ENCODE measurements at regions not wholly inside any gene's neighbourhood (a gene's known extent, or its start where the extent isn't known, plus 50 kb on each side); places are given as distances from the start of the nearest gene placed in this dataset.
"Not testable (repeated sequence)": the region's sequence is repeated elsewhere in the genome, so short reads cannot be mapped to it uniquely, and the experiment has no call there.

- TF ChIP-seq, protein P1, sequence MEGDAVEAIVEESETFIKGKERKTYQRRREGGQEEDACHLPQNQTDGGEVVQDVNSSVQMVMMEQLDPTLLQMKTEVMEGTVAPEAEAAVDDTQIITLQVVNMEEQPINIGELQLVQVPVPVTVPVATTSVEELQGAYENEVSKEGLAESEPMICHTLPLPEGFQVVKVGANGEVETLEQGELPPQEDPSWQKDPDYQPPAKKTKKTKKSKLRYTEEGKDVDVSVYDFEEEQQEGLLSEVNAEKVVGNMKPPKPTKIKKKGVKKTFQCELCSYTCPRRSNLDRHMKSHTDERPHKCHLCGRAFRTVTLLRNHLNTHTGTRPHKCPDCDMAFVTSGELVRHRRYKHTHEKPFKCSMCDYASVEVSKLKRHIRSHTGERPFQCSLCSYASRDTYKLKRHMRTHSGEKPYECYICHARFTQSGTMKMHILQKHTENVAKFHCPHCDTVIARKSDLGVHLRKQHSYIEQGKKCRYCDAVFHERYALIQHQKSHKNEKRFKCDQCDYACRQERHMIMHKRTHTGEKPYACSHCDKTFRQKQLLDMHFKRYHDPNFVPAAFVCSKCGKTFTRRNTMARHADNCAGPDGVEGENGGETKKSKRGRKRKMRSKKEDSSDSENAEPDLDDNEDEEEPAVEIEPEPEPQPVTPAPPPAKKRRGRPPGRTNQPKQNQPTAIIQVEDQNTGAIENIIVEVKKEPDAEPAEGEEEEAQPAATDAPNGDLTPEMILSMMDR (IDR thresholded peaks at IDR 0.05): not testable (repeated sequence)
- TF ChIP-seq POLR2A (IDR thresholded peaks at IDR 0.05): not testable (repeated sequence)
Observed at GRCh38 chr14:89506891-89507452, 89.9 kb upstream of the FOXN3 start.

Data from body of pancreas (tissue), 4 donors.